ENCODE measurements at regions not wholly inside any gene's neighbourhood (a gene's known extent, or its start where the extent isn't known, plus 50 kb on each side); places are given as distances from the start of the nearest gene placed in this dataset.

DNA sequence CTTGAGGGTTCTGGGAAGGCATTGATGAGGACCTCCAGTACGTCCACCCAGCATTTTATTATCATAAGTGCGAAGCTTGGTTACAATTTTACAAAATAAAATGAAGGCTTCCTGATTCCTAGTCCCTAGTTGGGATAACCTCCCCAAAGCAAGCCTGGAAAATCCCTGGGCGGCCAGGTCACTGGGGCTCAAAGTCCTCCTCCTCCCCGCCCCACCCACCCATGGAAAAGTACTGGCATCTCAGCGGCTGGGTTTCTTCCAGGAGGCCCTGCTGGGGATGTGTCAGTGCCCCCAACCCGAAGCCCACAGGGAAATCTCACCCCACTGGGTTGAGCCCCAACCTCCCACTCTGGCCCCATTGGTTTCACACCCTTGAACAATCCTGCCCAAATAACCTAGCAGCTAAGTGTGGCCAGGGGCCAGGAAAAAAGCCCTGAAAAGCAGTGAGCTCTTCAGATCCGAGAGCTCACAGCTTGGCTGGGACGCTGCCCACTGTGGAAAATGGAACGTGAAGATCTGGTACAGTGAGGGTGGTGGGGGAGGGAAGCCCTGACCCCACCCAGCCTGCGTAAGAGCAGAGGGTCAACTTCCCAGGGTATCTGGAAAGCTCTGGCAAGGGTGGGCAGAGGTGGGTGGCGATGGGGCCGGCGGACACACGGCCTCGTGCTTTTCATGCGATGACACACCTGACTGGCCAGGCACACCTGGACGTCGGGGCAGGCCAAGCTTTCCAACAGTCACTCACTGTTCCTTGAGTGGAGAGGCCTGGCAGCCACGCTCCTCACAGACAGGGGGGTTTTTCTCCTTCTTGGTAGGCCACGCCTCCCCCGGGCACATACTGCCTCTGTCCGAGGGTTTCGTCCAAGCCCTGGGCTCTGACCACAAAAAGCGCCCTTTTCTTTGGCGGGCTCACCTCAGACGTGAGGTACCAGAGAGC lies 324.5 kb downstream of the SOX9 start:
- Mint-ChIP-seq H3K9me3 (peaks cover 0 to 6% (median 0%) of the 10 kb centered on the region in 9 donors), H3K4me3 (no peak overlapping the region), H3K36me3 (no peaks in the 10 kb centered on the region), H3K27ac (no peak overlapping the region), H3K4me1 (no peaks in the 10 kb centered on the region), H3K27me3 (peaks cover 0 to 15% (median 3%) of the 10 kb centered on the region in 5 donors)
- ATAC-seq, result no peak
- POLR2A ChIA-PET, result no interaction called here
- DNase-seq, result no peak

DNA sequence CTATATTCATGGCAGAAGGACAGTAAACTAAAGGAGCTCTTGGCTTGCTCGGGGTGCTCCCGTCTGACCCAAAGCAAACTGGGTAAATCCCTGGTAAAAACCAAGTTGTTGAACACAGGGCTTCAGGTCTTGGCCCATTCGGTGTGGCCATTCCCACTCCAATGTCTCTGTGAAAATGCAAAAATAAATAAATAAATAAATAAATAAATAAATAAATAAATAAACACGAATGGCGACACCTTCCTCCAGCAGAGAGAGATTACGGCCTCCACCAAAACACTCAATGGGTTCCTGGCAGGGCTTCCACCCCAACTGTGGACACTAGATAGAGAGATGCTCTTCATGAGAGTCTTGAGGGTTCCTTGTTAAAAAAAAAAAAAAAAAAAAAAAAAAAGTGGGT lies 325.3 kb downstream of the SOX9 start:
- H3K9me3 Mint-ChIP-seq, result peaks cover 0 to 7% (median 0%) of the 10 kb centered on the region in 9 donors
- no peaks in the 10 kb centered on the region for H3K4me1 Mint-ChIP-seq
- H3K27me3 Mint-ChIP-seq, result peaks cover 0 to 7% (median 5%) of the 10 kb centered on the region in 5 donors
- POLR2A ChIA-PET, result no interaction called here
- H3K27ac Mint-ChIP-seq, result no peak overlapping the region
- DNase-seq (no peak), ATAC-seq (no peak)
- no peaks in the 10 kb centered on the region for H3K36me3 Mint-ChIP-seq
- H3K4me3 Mint-ChIP-seq, result no peak overlapping the region

DNA sequence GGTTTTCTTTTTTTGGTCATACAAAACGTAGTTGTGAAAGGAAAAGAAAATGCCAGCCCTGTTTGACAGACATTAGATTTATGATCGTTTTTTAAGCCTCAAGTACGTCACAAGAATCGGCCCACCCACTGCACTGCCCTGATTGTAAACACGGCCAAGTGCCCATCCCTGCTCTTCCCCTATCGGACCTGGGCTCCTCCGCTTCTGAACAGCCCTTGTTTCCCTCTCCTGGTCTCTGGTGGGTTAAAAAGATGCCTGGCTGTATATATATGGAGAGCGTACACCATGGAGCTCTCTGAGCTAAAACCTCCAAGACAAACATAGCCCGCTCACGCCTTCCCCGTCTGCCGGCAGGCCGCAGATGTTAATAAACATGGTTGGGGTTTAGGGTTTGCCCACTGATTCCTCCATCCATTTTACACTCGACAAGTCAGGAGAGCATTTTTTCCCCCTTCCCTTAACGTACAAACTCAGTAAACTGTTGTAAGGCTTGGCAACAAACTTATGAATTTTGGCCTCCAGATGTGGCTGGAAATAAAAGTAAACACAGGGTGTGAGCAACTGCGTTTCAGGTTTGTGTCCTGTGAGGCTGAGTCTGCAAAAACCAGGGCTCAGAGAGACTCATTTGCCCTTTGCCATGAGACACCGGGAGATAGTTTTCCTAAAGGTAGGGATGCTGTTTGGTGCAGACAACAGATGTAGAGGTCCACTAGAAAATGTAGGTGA lies 325.9 kb downstream of the SOX9 start:
- Mint-ChIP-seq H3K27me3 (peaks cover 0 to 6% (median 2%) of the 10 kb centered on the region in 5 donors), H3K9me3 (peaks cover 0 to 7% (median 0%) of the 10 kb centered on the region in 9 donors), H3K4me3 (no peak overlapping the region), H3K4me1 (no peaks in the 10 kb centered on the region), H3K36me3 (no peaks in the 10 kb centered on the region), H3K27ac (no peak overlapping the region)
- no peak for DNase-seq
- POLR2A ChIA-PET, result no interaction called here
- ATAC-seq, result no peak

DNA sequence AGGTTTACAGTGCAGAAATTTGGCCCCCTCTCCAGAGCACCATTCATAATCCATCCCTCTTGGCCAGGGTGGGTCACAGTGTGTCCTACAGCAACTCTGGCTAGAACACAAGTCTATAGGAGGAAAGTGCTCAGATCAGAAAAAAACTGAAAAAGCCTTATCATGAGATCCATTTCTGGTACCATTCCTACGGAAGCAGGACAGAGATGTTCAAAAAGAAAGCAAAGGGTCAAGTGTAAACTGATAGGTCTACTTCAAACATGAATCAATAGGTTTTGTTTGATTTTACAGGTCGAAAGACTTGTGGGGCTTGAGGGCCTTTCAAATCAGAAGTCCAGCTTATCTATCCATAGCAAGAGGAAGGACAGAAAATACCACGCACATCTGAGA lies 326.4 kb downstream of the SOX9 start:
- POLR2A ChIA-PET, result no interaction called here
- no peak overlapping the region for H3K4me3 Mint-ChIP-seq
- ATAC-seq (no peak), DNase-seq (no peak)
- H3K9me3 Mint-ChIP-seq, result peaks cover 0 to 7% (median 0%) of the 10 kb centered on the region in 9 donors
- no peak overlapping the region for H3K27ac Mint-ChIP-seq
- peaks cover 0 to 6% (median 2%) of the 10 kb centered on the region in 5 donors for H3K27me3 Mint-ChIP-seq
- H3K4me1 Mint-ChIP-seq, result no peaks in the 10 kb centered on the region
- no peaks in the 10 kb centered on the region for H3K36me3 Mint-ChIP-seq

DNA sequence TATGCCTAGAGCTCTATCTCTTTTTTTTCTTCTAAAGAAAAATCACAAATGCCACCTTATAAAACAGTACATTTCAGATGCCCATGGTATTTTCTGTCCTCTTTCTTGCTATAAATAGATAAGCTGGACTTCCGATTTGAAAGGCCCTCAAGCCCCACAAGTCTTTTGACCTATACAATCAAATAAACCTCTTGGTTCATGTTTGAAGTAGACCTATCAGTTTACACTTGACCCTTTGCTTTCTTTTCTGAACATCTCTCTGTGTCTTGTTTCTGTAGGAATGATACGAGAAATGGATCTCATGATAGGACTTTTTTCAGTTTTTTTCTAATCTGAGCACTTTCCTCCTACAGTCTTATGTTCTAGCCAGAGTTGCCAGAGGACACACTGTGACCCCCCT lies 327.2 kb downstream of the SOX9 start:
- Mint-ChIP-seq H3K4me3 (no peak overlapping the region), H3K4me1 (no peaks in the 10 kb centered on the region)
- POLR2A ChIA-PET, result no interaction called here

DNA sequence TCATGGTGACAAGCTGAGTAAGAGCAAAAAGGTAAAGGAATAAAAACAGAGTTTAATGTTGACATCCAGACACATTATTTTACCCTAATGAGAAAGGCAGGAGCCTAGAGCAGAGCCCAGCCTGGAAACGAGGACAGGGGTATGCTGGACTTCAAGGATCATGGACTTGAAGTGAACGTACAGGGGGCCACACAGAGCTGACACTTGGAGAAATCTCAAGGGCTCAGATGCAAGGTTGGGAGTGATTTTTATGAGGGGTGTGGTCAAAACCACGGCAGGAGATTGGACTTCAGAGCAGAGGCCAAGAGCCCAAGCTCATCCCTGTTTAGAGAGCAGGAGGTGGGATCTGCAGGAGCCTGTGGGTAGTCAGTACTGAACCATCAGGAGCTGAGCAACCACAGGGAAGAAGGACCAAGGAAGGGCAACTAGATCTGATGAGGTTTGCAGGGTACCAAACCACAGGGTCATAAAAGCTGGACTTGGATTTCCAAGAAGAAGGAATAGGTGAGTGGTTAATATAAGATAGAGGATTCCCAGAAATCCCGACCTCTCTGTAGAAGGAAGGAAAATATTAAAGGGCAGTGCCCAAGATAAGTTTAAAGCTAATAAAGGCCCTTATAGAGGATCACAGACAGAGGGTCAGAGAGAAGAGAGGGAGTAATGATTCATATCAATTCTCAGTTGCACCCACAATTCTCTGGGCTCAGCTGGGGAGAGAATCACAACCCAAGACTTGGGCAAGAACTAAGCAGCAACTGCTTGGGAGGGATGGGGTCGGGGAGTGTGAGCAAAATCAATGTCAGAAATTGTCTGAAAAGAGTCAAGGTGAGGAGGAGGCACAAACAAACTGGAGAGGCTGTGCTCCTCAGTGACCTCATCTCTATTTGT lies 331.7 kb downstream of the SOX9 start:
- Mint-ChIP-seq H3K36me3 (no peaks in the 10 kb centered on the region), H3K27me3 (peaks cover 0 to 8% (median 3%) of the 10 kb centered on the region in 5 donors), H3K27ac (peak overlapping the region in 1 of 10 donors; percentile 60), H3K4me1 (no peaks in the 10 kb centered on the region), H3K4me3 (no peak overlapping the region), H3K9me3 (peaks cover 0 to 8% (median 0%) of the 10 kb centered on the region in 9 donors)
- POLR2A ChIA-PET, result no interaction called here
- ATAC-seq (no peak), DNase-seq (no peak)

More for the DNA sequence above, 327.2 kb downstream of the SOX9 start:
- ATAC-seq, result no peak
- DNase-seq, result no peak
- H3K9me3 Mint-ChIP-seq, result peaks cover 0 to 7% (median 0%) of the 10 kb centered on the region in 9 donors
- H3K36me3 Mint-ChIP-seq, result no peaks in the 10 kb centered on the region
- no peak overlapping the region for H3K27ac Mint-ChIP-seq
- peaks cover 0 to 6% (median 5%) of the 10 kb centered on the region in 5 donors for H3K27me3 Mint-ChIP-seq

DNA sequence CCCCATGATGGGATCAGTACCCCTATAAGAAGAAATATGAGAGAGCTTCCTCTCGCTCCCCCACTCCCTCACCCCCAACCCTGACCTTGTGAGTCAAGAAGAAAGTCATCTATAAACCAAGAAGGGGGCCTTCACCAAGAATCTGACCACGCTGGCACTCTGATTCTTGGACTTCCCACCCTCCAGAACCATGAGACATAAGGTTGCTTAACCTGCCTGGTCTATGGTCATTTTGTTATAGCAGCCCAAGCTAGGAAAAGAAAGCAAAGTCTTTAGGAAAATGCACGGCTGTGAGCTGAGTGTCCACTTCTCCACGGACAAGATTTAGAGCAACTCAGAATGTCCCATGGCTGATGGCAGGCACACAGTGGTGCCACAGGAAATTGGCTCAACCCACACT lies 333.5 kb downstream of the SOX9 start:
- Mint-ChIP-seq H3K36me3 (no peaks in the 10 kb centered on the region), H3K9me3 (peaks cover 0 to 8% (median 0%) of the 10 kb centered on the region in 9 donors), H3K27me3 (peaks cover 0 to 7% (median 3%) of the 10 kb centered on the region in 5 donors), H3K4me1 (no peaks in the 10 kb centered on the region), H3K4me3 (no peak overlapping the region), H3K27ac (no peak overlapping the region)
- POLR2A ChIA-PET, result no interaction called here
- ATAC-seq (no peak), DNase-seq (no peak)

DNA sequence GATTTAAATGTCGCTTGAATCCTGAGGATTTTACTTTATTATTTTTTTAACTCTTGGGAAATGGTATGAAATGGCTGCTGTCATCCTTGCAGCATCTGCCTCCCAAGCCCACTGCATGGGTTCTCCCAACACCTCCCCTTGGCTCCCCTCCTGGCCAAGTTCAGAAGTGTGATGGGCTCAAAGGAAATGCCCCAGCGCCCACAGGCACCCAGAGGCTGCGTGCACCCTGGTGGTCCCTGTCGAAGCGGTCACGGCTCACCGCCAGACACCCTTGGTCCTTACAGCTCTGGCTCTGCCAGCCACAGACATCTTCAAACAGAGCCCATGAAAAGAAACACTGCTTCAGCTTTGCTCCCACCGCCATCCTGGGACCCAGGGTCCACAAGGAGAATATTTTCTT lies 334.7 kb downstream of the SOX9 start:
- H3K27ac Mint-ChIP-seq, result no peak overlapping the region
- DNase-seq, result no peak
- H3K4me1 Mint-ChIP-seq, result no peaks in the 10 kb centered on the region
- peaks cover 0 to 6% (median 0%) of the 10 kb centered on the region in 5 donors for H3K27me3 Mint-ChIP-seq
- no peak for ATAC-seq
- POLR2A ChIA-PET, result no interaction called here
- H3K9me3 Mint-ChIP-seq, result peaks cover 0 to 8% (median 0%) of the 10 kb centered on the region in 9 donors
- no peak overlapping the region for H3K4me3 Mint-ChIP-seq
- H3K36me3 Mint-ChIP-seq, result no peaks in the 10 kb centered on the region

DNA sequence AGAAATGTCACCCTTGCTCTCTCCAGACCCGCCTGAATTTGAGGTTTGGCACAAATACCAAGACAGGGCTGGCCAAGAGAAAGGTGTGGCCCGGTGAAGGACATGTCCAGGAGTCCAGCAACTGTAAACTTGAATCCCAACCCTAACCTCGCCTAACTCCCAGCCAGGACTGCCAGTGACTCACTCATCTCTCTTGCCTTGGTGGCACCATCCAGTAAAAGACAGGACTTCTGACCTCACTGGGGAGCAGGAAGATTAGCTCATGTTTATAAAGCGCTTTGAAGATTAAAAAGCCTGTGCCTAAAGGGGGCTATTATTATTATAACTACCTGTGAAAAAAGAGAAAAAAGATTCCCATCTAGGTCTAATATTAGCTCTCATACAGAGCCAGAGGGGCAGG lies 335.3 kb downstream of the SOX9 start:
- ATAC-seq, result no peak
- Mint-ChIP-seq H3K36me3 (no peaks in the 10 kb centered on the region), H3K4me1 (no peaks in the 10 kb centered on the region), H3K27ac (no peak overlapping the region), H3K27me3 (peaks cover 0 to 7% (median 0%) of the 10 kb centered on the region in 5 donors), H3K4me3 (no peak overlapping the region), H3K9me3 (peaks cover 0 to 8% (median 0%) of the 10 kb centered on the region in 9 donors)
- POLR2A ChIA-PET, result no interaction called here
- DNase-seq, result no peak

DNA sequence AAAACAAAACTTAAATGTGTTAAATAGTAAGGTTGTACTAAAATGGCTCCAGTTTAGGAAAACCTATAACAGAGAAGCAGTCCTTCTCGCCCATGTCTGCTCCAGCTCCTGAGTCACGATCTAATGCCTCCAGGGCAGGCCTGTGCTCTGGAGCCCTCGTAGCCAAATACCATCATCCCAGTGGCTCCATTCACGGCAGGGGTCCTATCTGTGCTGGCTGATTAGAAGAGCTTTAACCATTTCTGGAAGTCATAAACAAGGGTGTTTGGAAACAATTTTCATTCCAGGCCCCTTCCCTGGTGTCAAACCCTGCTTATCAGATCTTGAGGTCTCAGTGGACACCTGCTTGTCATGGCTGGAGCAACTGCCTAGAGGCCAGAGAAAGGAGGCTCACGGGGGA lies 336.9 kb downstream of the SOX9 start:
- POLR2A ChIA-PET, result no interaction called here
- no peak for ATAC-seq
- H3K36me3 Mint-ChIP-seq, result no peaks in the 10 kb centered on the region

DNA sequence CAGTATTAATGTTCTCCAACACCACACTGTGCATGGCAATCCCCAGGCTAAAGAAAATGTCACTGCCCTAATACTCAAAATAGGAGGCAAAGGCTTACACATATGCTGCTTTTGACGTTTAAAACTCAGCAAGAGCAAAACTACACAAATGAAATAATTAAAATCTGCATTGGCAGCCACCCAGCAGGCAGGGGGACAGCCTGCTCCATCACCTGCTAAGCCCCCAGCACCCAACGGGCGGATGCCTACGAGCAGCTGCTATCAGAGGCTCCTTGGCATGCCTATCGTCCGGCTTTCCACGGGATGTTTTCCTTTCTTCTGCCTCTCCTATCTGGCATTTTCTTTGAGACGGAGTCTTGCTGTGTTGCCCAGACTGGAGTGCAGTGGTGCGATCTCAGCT lies 337.5 kb downstream of the SOX9 start:
- POLR2A ChIA-PET, result no interaction called here
- Mint-ChIP-seq H3K27ac (no peak overlapping the region), H3K9me3 (peaks cover 0 to 8% (median 0%) of the 10 kb centered on the region in 9 donors), H3K4me3 (no peak overlapping the region), H3K4me1 (no peaks in the 10 kb centered on the region), H3K36me3 (no peaks in the 10 kb centered on the region), H3K27me3 (peaks cover 0 to 12% (median 5%) of the 10 kb centered on the region in 5 donors)
- DNase-seq (no peak), ATAC-seq (no peak)

More for the DNA sequence above, 336.9 kb downstream of the SOX9 start:
- Mint-ChIP-seq H3K4me3 (no peak overlapping the region), H3K4me1 (no peaks in the 10 kb centered on the region), H3K27me3 (peaks cover 0 to 12% (median 8%) of the 10 kb centered on the region in 5 donors), H3K27ac (no peak overlapping the region), H3K9me3 (peaks cover 0 to 8% (median 0%) of the 10 kb centered on the region in 9 donors)
- no peak for DNase-seq

DNA sequence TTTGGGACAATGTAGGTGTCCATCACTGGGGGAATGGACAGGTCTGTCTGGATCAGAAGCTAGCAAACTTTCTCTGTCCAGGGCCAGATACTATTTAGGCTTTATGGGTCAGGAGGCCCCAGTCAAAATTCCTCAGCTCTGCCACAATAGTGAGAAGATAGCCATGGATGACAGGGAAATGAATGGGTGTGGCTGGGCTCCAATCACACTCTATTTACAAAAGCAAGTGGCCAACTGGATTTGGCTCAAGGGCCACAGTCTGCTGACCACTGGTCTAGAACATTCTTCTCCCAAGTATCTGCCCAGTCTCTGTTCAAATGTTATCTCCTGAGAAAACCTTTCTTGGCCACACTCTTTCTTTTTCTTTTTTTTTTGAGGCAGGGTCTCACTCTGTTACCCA lies 339.9 kb downstream of the SOX9 start:
- no peaks in the 10 kb centered on the region for H3K36me3 Mint-ChIP-seq
- no peak overlapping the region for H3K27ac Mint-ChIP-seq
- no peak overlapping the region for H3K4me3 Mint-ChIP-seq
- H3K9me3 Mint-ChIP-seq, result peaks cover 0 to 1% (median 0%) of the 10 kb centered on the region in 9 donors
- peaks cover 0 to 18% (median 9%) of the 10 kb centered on the region in 5 donors for H3K27me3 Mint-ChIP-seq
- POLR2A ChIA-PET, result no interaction called here
- DNase-seq, result no peak
- ATAC-seq, result no peak
- no peaks in the 10 kb centered on the region for H3K4me1 Mint-ChIP-seq

All from naive thymus-derived CD8-positive, alpha-beta T cell (primary cell).